T-helper 2 cell treated with Interferon-gamma antibody and Interleukin-4, amounts not matched to agents 5 μg/mL and 100 μg/mL, for 36 hours (primary cell): ENCODE measurements at regions not wholly inside any gene's neighbourhood (a gene's known extent, or its start where the extent isn't known, plus 50 kb on each side); places are given as distances from the start of the nearest gene placed in this dataset.

Experiments
- DNase-seq: peaks from one replicate; pipeline ENCODE4 v3.0.0; 2021; ENCODE audit warnings: low spot score
- H3K27ac Mint-ChIP-seq: one replicate; pipeline ENCODE4 v1.8.0; 2021; ENCODE audit warnings: mild to moderate bottlenecking, mixed read lengths
- H3K27me3 Mint-ChIP-seq: one replicate; pipeline ENCODE4 v1.8.0; 2021; ENCODE audit warnings: low read depth, mixed read lengths
- H3K36me3 Mint-ChIP-seq: one replicate; pipeline ENCODE4 v1.8.0; 2021; ENCODE audit warnings: low read depth, mixed read lengths
- H3K4me1 Mint-ChIP-seq: one replicate; pipeline ENCODE4 v1.8.0; 2021; ENCODE audit warnings: low read depth, mixed read lengths
- H3K4me3 Mint-ChIP-seq: one replicate; pipeline ENCODE4 v1.8.0; 2022; ENCODE audit warnings: mild to moderate bottlenecking, moderate library complexity, mixed read lengths
- H3K9me3 Mint-ChIP-seq: one replicate; pipeline ENCODE4 v1.8.0; 2021; ENCODE audit warnings: mixed read lengths

DNA sequence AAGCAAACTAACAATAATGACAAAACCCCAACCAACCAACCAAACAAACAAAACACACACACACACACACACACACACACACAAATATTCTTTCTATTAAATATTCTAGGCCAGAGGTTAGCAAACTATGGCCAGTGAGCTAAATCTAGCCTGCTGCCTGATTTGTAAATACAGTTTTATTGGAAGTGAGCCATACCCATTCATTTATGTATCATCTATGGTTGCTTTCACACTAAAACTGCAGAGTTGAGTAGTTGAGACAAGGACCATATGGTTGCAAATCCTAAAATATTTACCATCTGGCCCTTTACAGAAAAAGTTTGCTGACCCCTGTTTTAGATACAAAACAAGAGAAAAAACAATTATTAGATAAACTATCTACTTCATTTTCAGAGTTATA, 620.5 kb upstream of the SEMA6A start:
- no peaks in the 10 kb centered on the region for H3K27me3 Mint-ChIP-seq

DNA sequence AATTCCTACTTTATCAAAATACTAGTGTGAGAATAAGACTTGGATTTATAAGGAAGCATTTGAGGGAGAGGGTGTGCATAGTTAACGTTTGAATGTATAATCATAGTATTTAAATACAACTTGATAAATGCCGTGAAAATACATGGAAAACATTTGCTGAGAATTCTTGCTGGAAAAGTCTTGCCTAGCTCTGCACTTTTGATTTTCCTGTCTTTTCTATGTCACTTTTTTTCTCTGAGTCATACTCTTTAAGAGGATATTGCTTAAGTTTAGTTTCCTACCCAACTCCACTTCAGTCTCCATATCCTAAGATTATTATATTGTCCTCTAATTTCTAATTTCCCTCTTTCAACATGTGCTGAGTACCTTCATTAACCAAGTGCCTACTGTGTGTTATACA, 616.6 kb upstream of the SEMA6A start:
- Mint-ChIP-seq H3K27ac (no peak overlapping the region), H3K4me3 (no peak overlapping the region), H3K9me3 (no peaks in the 10 kb centered on the region), H3K27me3 (no peaks in the 10 kb centered on the region), H3K36me3 (no peaks in the 10 kb centered on the region), H3K4me1 (no peaks in the 10 kb centered on the region)
- DNase-seq, result no peak

More for the DNA sequence above, 620.5 kb upstream of the SEMA6A start:
- H3K4me1 Mint-ChIP-seq, result no peaks in the 10 kb centered on the region
- no peak overlapping the region for H3K27ac Mint-ChIP-seq
- no peaks in the 10 kb centered on the region for H3K36me3 Mint-ChIP-seq
- H3K9me3 Mint-ChIP-seq, result no peaks in the 10 kb centered on the region
- no peak overlapping the region for H3K4me3 Mint-ChIP-seq
- DNase-seq, result no peak

DNA sequence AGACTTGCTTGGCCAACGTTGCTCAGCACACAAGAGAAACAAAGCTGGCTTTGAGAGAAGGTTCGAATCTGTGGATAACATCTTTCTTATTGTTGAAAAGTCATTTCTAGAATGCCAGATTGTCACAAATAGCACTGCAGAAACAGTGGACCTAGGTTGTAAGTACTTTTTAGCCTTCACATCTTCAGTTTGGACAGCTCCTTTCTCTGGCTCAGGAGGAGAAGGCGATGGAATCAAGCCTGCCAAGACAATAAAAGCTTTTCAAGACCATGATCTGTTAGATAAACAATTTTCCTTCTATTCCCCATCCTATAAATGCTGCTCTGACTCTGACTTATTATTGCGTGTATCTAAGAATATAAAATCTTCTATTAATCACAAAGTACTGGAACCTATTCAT, 615.2 kb upstream of the SEMA6A start:
- H3K9me3 Mint-ChIP-seq, result no peaks in the 10 kb centered on the region
- H3K27me3 Mint-ChIP-seq, result no peaks in the 10 kb centered on the region
- H3K4me1 Mint-ChIP-seq, result no peaks in the 10 kb centered on the region
- no peaks in the 10 kb centered on the region for H3K36me3 Mint-ChIP-seq
- no peak overlapping the region for H3K27ac Mint-ChIP-seq
- no peak overlapping the region for H3K4me3 Mint-ChIP-seq
- DNase-seq, result no peak

DNA sequence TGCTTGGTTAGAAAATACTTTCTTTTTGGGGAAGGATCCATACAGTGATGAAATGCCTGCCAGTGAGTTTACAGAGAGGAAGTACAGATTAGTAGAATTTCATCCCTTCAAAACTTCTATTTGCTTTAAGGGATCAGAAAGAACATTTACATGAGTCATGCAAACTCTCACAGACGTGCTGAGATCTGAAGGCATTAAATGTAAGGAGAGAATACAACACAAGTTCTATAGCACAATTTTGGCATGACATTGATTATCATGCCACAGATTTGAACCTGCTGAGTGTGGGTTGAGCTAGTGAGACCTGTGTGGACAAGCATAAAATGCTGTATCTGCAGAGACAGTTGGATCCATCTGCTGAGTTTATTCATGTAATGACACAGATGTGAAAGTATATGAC, 613.6 kb upstream of the SEMA6A start:
- Mint-ChIP-seq H3K27me3 (no peaks in the 10 kb centered on the region), H3K4me3 (no peak overlapping the region)

DNA sequence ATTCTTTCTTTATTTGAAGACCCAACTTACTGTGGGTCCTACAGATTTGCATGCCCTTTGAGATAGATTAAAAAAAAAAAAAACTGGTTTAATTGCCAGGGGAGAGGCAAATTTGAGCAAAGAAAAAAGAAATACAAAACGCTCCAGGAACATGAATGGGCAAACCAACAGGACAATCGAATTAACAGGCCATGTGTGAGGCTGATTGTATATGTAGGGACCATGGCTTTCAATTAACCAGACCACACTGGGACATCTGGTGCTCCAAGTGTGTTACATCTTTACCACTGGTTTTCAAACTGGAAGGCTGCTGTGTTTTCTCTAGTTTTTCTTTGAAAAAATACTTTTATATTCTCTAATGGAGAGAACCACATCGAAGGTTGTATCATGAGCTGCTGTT, 612.1 kb upstream of the SEMA6A start:
- no peak overlapping the region for H3K4me3 Mint-ChIP-seq
- H3K9me3 Mint-ChIP-seq, result no peaks in the 10 kb centered on the region
- no peaks in the 10 kb centered on the region for H3K36me3 Mint-ChIP-seq
- H3K27ac Mint-ChIP-seq, result no peak overlapping the region
- no peak for DNase-seq
- H3K27me3 Mint-ChIP-seq, result no peaks in the 10 kb centered on the region
- H3K4me1 Mint-ChIP-seq, result no peaks in the 10 kb centered on the region

More for the DNA sequence above, 613.6 kb upstream of the SEMA6A start:
- no peak for DNase-seq
- H3K36me3 Mint-ChIP-seq, result no peaks in the 10 kb centered on the region
- H3K27ac Mint-ChIP-seq, result no peak overlapping the region
- no peaks in the 10 kb centered on the region for H3K4me1 Mint-ChIP-seq
- H3K9me3 Mint-ChIP-seq, result no peaks in the 10 kb centered on the region

DNA sequence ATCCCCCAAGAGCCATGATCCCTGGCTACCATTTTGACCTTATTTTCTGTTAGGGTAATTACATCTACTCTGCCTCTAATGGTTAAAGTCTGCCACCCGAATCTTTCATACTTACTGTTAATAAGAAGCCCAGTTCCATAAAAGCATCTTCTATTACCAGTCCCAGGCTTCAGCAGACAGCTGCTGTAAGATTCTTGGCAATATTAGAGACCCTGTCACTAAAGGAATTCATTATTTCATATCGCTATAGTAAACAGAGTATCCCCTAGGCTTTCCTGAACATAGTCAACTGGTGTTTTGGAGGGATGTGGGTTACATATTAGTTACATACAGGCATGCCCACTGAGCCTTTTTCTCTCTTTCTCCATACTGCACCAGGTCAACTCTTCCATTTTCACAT, 608.7 kb upstream of the SEMA6A start:
- H3K36me3 Mint-ChIP-seq, result no peaks in the 10 kb centered on the region
- no peaks in the 10 kb centered on the region for H3K27me3 Mint-ChIP-seq
- H3K4me3 Mint-ChIP-seq, result no peak overlapping the region
- no peak for DNase-seq
- peaks cover 4% of the 10 kb centered on the region for H3K9me3 Mint-ChIP-seq
- no peaks in the 10 kb centered on the region for H3K4me1 Mint-ChIP-seq
- H3K27ac Mint-ChIP-seq, result no peak overlapping the region

DNA sequence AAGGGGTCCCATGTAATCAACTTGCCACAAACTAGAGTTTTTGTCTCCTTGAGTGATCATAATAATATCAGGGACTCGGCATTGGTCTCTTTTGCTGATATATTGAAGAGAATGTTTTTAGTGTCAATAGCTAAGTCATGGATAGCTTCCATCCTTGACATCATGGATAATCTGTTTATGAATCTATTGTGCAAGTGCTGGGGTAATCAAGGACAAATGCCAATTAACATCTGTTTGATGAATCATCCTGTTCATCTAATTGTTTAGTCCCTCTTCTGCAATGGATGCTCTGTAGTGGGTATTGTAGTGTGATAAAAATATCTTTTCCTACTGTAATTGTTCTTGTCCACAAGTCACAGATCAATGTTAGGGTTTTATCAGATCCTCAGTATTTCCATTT, 607.5 kb upstream of the SEMA6A start:
- H3K9me3 Mint-ChIP-seq, result peaks cover 4% of the 10 kb centered on the region
- no peaks in the 10 kb centered on the region for H3K4me1 Mint-ChIP-seq

DNA sequence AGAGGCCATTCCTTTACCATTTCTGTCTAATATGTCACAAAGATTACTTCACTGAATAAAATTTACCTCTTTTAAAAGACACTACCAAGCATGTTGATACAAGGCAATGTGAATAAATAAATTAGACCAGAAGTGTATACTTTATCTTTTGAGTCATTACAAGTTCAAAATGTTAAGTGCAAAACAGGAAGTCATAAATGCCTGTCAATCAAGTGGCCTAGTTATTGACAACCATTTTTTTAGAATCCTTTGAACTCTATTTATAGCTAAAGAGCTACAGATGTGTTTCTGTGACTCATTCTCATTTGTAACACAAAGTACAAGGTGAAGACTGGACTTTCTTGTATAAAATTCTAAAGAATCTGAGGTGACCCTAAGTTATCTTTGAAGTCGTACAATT, 602.7 kb upstream of the SEMA6A start:
- H3K9me3 Mint-ChIP-seq, result peaks cover 4% of the 10 kb centered on the region
- no peaks in the 10 kb centered on the region for H3K36me3 Mint-ChIP-seq
- no peaks in the 10 kb centered on the region for H3K4me1 Mint-ChIP-seq
- no peaks in the 10 kb centered on the region for H3K27me3 Mint-ChIP-seq
- DNase-seq, result no peak
- no peak overlapping the region for H3K27ac Mint-ChIP-seq
- H3K4me3 Mint-ChIP-seq, result no peak overlapping the region

More for the DNA sequence above, 607.5 kb upstream of the SEMA6A start:
- Mint-ChIP-seq H3K36me3 (no peaks in the 10 kb centered on the region), H3K27me3 (no peaks in the 10 kb centered on the region), H3K4me3 (no peak overlapping the region), H3K27ac (no peak overlapping the region)
- no peak for DNase-seq

DNA sequence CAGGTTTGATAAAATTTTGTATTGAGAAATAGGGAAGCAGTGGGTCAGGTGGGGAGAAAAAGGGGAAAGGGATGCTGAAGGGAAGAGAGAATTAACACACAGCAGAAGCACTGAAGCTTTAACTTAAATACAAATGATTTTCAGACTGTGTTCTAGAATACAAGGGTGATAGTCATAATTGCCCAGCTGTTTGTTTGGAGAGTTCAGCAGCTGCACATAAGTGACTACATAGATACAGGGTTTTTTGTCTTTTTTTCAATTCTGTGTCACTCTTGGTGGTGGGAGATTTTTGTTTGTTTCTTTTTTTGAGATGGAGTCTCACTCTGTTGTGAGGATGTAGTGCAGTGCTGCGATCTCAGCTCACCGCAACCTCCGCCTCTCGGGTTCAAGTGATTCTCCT, 590.4 kb upstream of the SEMA6A start:
- Mint-ChIP-seq H3K4me1 (no peaks in the 10 kb centered on the region), H3K27me3 (no peaks in the 10 kb centered on the region), H3K4me3 (no peak overlapping the region), H3K9me3 (peaks cover 7% of the 10 kb centered on the region), H3K27ac (no peak overlapping the region), H3K36me3 (no peaks in the 10 kb centered on the region)
- DNase-seq, result no peak

DNA sequence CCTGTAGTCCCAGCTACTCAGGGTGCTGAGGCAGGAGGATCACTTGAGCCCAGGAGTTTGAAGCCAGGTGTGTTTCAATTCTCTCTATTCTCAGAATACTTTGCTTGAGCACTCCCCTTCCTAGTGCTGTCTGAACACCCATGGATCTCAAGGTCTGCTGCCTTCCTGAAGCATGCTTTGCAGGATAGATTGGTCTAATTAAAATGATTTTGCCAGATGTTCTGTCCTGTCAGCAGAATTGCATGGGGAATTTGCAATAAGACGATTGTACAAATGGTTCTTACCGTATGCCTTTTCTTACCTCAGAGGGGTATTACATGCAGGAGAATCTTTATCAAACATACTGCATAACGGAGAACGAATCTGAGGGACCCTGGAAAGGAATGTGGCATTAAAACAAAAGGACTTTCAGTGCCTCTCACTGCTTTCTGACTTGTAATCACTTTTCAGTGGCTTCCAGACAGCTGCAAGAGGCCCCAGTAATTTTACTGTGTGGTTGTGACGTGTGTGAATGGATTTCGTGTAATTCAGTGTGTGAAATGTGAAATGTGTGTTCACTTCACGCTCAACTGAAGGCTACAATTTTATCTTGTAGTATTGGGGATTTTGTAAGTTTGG, 587.2 kb upstream of the SEMA6A start:
- peaks cover 14% of the 10 kb centered on the region for H3K9me3 Mint-ChIP-seq
- no peaks in the 10 kb centered on the region for H3K4me1 Mint-ChIP-seq
- H3K4me3 Mint-ChIP-seq, result no peak overlapping the region
- no peaks in the 10 kb centered on the region for H3K27me3 Mint-ChIP-seq
- no peaks in the 10 kb centered on the region for H3K36me3 Mint-ChIP-seq
- DNase-seq, result no peak
- no peak overlapping the region for H3K27ac Mint-ChIP-seq

DNA sequence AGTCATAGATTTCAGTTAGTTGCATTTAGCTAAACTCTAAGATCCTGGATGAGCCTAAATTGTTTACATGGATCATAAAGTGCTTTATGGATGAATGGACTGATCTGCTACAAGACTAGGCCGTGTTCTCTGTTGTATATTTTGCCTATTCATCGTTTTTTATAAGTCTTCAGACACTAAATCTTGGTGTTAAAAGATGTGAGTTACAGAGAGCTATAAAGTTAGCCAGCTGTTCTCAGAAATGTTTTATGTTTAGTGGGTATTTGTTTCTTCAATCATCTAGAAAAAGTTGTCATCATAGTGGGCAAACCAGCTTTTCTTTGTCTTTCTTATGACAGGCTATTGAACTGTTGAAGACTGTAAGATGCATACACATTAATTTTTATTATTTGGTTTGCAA, 585.8 kb upstream of the SEMA6A start:
- Mint-ChIP-seq H3K27ac (no peak overlapping the region), H3K9me3 (peaks cover 19% of the 10 kb centered on the region), H3K4me3 (no peak overlapping the region), H3K4me1 (no peaks in the 10 kb centered on the region), H3K36me3 (no peaks in the 10 kb centered on the region), H3K27me3 (no peaks in the 10 kb centered on the region)
- no peak for DNase-seq

DNA sequence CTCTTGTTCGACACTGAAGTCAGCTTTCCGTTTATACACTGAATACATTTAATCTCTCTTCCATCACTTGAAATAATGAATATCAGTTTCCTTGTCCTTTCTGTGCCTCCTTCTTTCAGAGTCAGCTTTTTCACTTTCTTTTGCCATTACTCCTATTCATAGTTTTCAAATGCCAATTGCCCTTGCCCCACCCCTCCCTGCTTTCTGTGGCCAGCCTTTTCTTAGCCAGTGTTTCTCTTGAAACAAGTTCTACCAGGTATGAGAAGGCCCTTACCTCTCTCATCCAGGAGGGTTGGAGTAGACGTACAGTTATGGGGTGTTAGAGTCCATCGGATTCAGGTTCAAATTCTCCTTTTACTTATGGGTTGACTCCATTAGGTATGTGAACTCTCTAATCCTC, 574.7 kb upstream of the SEMA6A start:
- Mint-ChIP-seq H3K4me3 (no peak overlapping the region), H3K27ac (no peak overlapping the region)
- no peak for DNase-seq

DNA sequence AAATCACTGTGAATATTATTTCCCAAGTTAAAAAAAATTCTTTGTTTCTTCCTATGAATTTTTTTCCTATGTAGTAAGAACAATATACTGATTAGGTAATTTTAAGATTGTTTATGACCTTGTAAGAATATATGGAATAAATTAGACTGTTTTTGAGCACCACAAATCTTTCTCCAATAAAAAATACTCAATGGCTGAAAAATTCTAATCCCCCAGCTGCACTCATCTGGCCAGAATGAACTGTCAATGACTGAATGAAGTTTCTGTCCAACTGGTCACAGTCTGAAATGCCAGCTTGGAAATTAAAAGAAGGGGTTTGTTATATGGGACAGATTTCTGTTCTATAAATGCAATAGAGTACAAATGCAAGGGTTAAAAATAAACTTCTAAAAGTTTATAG, 569.5 kb upstream of the SEMA6A start:
- H3K4me3 Mint-ChIP-seq, result no peak overlapping the region
- H3K27me3 Mint-ChIP-seq, result no peaks in the 10 kb centered on the region
- H3K4me1 Mint-ChIP-seq, result no peaks in the 10 kb centered on the region
- peaks cover 1% of the 10 kb centered on the region for H3K9me3 Mint-ChIP-seq
- DNase-seq, result no peak
- no peaks in the 10 kb centered on the region for H3K36me3 Mint-ChIP-seq
- H3K27ac Mint-ChIP-seq, result no peak overlapping the region

More for the DNA sequence above, 574.7 kb upstream of the SEMA6A start:
- peaks cover 3% of the 10 kb centered on the region for H3K9me3 Mint-ChIP-seq
- no peaks in the 10 kb centered on the region for H3K36me3 Mint-ChIP-seq
- no peaks in the 10 kb centered on the region for H3K27me3 Mint-ChIP-seq
- H3K4me1 Mint-ChIP-seq, result no peaks in the 10 kb centered on the region

DNA sequence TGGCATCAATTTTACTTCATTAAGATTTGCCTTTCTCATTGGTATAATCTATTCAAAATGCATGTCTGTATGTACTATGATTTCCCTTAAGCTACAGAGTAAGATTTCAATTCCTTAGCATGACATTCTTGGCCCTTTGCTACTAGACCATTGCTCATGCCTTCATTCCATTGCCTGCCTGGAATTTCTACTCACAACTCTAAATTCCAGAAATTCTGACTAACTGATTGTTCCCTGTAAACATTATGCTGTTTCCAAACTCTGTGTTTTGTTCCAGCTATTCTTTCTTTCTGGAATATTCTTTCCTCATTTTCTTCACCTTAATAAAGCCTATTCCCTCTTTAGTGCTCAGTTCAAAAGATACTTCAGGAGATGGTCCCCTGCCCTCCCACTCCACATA, 568.8 kb upstream of the SEMA6A start:
- no peak for DNase-seq
- no peaks in the 10 kb centered on the region for H3K4me1 Mint-ChIP-seq
- H3K27ac Mint-ChIP-seq, result no peak overlapping the region
- no peaks in the 10 kb centered on the region for H3K9me3 Mint-ChIP-seq
- H3K4me3 Mint-ChIP-seq, result no peak overlapping the region
- H3K36me3 Mint-ChIP-seq, result no peaks in the 10 kb centered on the region
- H3K27me3 Mint-ChIP-seq, result no peaks in the 10 kb centered on the region

DNA sequence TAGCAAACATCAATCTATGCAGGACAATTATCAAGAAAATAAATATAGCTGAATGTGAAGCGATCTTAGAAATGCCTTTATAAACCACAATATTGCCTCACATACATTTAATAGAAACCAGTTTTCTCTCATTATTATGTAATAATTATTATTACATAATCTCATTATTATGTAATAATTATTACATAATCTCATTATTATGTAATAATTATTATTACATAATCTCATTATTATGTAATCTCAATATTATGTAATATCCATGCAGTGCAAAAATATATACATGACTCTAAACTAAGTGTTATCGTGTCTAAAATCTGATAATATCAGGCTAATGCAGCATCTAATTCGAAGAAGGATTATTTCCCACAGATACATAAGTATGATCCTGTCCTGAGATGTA, 563.9 kb upstream of the SEMA6A start:
- Mint-ChIP-seq H3K9me3 (no peaks in the 10 kb centered on the region), H3K4me3 (no peak overlapping the region), H3K27ac (no peak overlapping the region), H3K27me3 (no peaks in the 10 kb centered on the region), H3K36me3 (no peaks in the 10 kb centered on the region), H3K4me1 (no peaks in the 10 kb centered on the region)
- no peak for DNase-seq
